K562 (cell line): ENCODE measurements at regions not wholly inside any gene's neighbourhood (a gene's known extent, or its start where the extent isn't known, plus 50 kb on each side); places are given as distances from the start of the nearest gene placed in this dataset.

Source experiments
- BCL6 ChIP-seq: fragments of 250-450 bp; sonication (Bioruptor Pico); IDR thresholded peaks from 2 replicates; pipeline ENCODE4 v1.4.0; 2020
- HSF4 ChIP-seq: fragments of 250-450 bp; sonication (Bioruptor Pico); IDR thresholded peaks from 2 replicates; pipeline ENCODE4 v2.1.2; 2022; ENCODE audit warnings: mild to moderate bottlenecking, moderate library complexity, borderline replicate concordance
- SMARCA5 ChIP-seq: fragments of 450-650 bp; IDR thresholded peaks from 2 replicates; pipeline ENCODE4 v1.6.1; 2016
- ZNF140 ChIP-seq: fragments of 250-450 bp; sonication (Bioruptor Pico); IDR thresholded peaks from 2 replicates; pipeline ENCODE4 v1.8.0; 2021; ENCODE audit warnings: moderate library complexity, mild to moderate bottlenecking, inconsistent platforms
- ZNF174 ChIP-seq: fragments of 250-450 bp; sonication (Bioruptor Pico); IDR thresholded peaks from 2 replicates; pipeline ENCODE4 v1.4.0; 2020; ENCODE audit warnings: mild to moderate bottlenecking
- ZNF197 ChIP-seq: fragments of 200-800 bp; sonication (Bioruptor generic); IDR thresholded peaks from 2 replicates; pipeline ENCODE4 v1.6.1; 2016; ENCODE audit warnings: low read depth, missing genetic modification characterization, missing compliant biosample characterization
- ZNF212 ChIP-seq: fragments of 450-650 bp; formaldehyde crosslinking; IDR thresholded peaks from 2 replicates; pipeline ENCODE4 v1.4.0; 2020; ENCODE audit warnings: mild to moderate bottlenecking
- ZNF79 ChIP-seq: fragments of 250-450 bp; sonication (Bioruptor Pico); IDR thresholded peaks from 2 replicates; pipeline ENCODE4 v1.4.0; 2020; ENCODE audit warnings: low read depth, mild to moderate bottlenecking, moderate library complexity
- TF ChIP-seq, protein P1 (sequence below): IDR thresholded peaks from 2 replicates; pipeline ENCODE4 v1.6.1; 2012; ENCODE audit warnings: low read depth, low read length, improper control_type of control experiment, borderline replicate concordance
- TF ChIP-seq, protein P2 (sequence below): sonication (generic); formaldehyde crosslinking; IDR thresholded peaks from 2 replicates; pipeline ENCODE4 v1.8.0; 2023; ENCODE audit warnings: mild to moderate bottlenecking, missing genetic modification reagents
- TF ChIP-seq, protein P3 (sequence below): sonication (generic); formaldehyde crosslinking; IDR thresholded peaks from 2 replicates; pipeline ENCODE4 v1.4.0; 2020; ENCODE audit warnings: mild to moderate bottlenecking, missing genetic modification reagents
- TF ChIP-seq, protein P4 (sequence below): sonication (generic); formaldehyde crosslinking; IDR thresholded peaks from 2 replicates; pipeline ENCODE4 v1.8.1; 2023; ENCODE audit warnings: mild to moderate bottlenecking, missing genetic modification reagents

DNA sequence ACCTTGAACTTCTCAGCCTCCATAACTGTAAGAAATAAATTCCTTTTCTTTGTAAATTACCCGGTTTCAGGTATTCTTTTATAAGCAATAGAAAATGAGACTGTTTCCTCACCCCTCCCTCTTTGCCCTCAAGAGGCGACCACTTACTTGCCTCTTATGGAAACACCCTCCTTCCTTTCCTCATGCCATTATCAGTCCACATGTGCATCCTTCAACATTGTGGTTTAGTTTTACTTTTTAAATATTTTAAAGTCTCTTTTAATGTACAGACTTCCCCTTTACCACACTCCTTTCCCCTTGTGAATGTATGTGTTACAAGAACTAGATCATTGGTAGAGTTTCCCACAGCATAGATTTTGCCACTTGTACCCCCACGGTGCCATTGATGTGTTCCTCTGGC is 202.4 kb upstream of the SIX2 start (continued):
- TF ChIP-seq, protein P1, sequence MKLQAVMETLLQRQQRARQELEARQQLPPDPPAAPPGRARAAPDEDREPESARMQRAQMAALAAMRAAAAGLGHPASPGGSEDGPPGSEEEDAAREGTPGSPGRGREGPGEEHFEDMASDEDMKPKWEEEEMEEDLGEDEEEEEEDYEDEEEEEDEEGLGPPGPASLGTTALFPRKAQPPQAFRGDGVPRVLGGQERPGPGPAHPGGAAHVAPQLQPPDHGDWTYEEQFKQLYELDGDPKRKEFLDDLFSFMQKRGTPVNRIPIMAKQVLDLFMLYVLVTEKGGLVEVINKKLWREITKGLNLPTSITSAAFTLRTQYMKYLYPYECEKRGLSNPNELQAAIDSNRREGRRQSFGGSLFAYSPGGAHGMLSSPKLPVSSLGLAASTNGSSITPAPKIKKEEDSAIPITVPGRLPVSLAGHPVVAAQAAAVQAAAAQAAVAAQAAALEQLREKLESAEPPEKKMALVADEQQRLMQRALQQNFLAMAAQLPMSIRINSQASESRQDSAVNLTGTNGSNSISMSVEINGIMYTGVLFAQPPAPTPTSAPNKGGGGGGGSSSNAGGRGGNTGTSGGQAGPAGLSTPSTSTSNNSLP, result no peak
- TF ChIP-seq SMARCA5 (no peak), ZNF140 (no peak), ZNF79 (CRISPR knock-in tag) (no peak), HSF4 (CRISPR knock-in tag) (no peak), ZNF197 (CRISPR knock-in tag) (no peak), ZNF174 (CRISPR knock-in tag) (no peak), ZNF212 (no peak), BCL6 (CRISPR knock-in tag) (no peak)
- TF ChIP-seq, protein P2, sequence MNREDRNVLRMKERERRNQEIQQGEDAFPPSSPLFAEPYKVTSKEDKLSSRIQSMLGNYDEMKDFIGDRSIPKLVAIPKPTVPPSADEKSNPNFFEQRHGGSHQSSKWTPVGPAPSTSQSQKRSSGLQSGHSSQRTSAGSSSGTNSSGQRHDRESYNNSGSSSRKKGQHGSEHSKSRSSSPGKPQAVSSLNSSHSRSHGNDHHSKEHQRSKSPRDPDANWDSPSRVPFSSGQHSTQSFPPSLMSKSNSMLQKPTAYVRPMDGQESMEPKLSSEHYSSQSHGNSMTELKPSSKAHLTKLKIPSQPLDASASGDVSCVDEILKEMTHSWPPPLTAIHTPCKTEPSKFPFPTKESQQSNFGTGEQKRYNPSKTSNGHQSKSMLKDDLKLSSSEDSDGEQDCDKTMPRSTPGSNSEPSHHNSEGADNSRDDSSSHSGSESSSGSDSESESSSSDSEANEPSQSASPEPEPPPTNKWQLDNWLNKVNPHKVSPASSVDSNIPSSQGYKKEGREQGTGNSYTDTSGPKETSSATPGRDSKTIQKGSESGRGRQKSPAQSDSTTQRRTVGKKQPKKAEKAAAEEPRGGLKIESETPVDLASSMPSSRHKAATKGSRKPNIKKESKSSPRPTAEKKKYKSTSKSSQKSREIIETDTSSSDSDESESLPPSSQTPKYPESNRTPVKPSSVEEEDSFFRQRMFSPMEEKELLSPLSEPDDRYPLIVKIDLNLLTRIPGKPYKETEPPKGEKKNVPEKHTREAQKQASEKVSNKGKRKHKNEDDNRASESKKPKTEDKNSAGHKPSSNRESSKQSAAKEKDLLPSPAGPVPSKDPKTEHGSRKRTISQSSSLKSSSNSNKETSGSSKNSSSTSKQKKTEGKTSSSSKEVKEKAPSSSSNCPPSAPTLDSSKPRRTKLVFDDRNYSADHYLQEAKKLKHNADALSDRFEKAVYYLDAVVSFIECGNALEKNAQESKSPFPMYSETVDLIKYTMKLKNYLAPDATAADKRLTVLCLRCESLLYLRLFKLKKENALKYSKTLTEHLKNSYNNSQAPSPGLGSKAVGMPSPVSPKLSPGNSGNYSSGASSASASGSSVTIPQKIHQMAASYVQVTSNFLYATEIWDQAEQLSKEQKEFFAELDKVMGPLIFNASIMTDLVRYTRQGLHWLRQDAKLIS (CRISPR knock-in tag), result no peak
- TF ChIP-seq, protein P3, sequence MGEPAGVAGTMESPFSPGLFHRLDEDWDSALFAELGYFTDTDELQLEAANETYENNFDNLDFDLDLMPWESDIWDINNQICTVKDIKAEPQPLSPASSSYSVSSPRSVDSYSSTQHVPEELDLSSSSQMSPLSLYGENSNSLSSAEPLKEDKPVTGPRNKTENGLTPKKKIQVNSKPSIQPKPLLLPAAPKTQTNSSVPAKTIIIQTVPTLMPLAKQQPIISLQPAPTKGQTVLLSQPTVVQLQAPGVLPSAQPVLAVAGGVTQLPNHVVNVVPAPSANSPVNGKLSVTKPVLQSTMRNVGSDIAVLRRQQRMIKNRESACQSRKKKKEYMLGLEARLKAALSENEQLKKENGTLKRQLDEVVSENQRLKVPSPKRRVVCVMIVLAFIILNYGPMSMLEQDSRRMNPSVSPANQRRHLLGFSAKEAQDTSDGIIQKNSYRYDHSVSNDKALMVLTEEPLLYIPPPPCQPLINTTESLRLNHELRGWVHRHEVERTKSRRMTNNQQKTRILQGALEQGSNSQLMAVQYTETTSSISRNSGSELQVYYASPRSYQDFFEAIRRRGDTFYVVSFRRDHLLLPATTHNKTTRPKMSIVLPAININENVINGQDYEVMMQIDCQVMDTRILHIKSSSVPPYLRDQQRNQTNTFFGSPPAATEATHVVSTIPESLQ (CRISPR knock-in tag), result no peak
- TF ChIP-seq, protein P4, sequence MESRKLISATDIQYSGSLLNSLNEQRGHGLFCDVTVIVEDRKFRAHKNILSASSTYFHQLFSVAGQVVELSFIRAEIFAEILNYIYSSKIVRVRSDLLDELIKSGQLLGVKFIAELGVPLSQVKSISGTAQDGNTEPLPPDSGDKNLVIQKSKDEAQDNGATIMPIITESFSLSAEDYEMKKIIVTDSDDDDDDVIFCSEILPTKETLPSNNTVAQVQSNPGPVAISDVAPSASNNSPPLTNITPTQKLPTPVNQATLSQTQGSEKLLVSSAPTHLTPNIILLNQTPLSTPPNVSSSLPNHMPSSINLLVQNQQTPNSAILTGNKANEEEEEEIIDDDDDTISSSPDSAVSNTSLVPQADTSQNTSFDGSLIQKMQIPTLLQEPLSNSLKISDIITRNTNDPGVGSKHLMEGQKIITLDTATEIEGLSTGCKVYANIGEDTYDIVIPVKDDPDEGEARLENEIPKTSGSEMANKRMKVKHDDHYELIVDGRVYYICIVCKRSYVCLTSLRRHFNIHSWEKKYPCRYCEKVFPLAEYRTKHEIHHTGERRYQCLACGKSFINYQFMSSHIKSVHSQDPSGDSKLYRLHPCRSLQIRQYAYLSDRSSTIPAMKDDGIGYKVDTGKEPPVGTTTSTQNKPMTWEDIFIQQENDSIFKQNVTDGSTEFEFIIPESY (CRISPR knock-in tag), result no peak
